ENCODE measurements at regions not wholly inside any gene's neighbourhood (a gene's known extent, or its start where the extent isn't known, plus 50 kb on each side); places are given as distances from the start of the nearest gene placed in this dataset.

- no peak overlapping the region for H3K4me3 ChIP-seq (ENCODE audit: low read depth, low read length)
- peak; percentile 47 for TF ChIP-seq CTCF (IDR thresholded peaks at IDR 0.05; ENCODE audit: insufficient read depth, low read length)
- peak; percentile 25 for DNase-seq (ENCODE audit: low read depth)
Observed at GRCh38 chr4:22237155-22237751, 278.6 kb downstream of the ADGRA3 start.

- H3K4me3 ChIP-seq (ENCODE audit: low read depth, low read length) = no peak overlapping the region
- DNase-seq (ENCODE audit: low read depth) = no peak
- TF ChIP-seq CTCF (IDR thresholded peaks at IDR 0.05; ENCODE audit: insufficient read depth, low read length) = no peak
Observed at GRCh38 chr4:22235698-22236097, 280.2 kb downstream of the ADGRA3 start.

GRCh38 chr4:22233230-22233629 lies 282.6 kb downstream of the ADGRA3 start:
- no peak overlapping the region for H3K4me3 ChIP-seq (ENCODE audit: low read depth, low read length)
- no peak for DNase-seq (ENCODE audit: low read depth)
- no peak for TF ChIP-seq CTCF (IDR thresholded peaks at IDR 0.05; ENCODE audit: insufficient read depth, low read length)

- H3K4me3 ChIP-seq (ENCODE audit: low read depth, low read length) = no peak overlapping the region
- peak; percentile 84 for DNase-seq (ENCODE audit: low read depth)
- TF ChIP-seq CTCF (IDR thresholded peaks at IDR 0.05; ENCODE audit: insufficient read depth, low read length) = no peak
Observed at GRCh38 chr4:22220965-22221364, 272.4 kb upstream of the KCNIP4 start.

- no peak for DNase-seq (ENCODE audit: low read depth)
- no peak overlapping the region for H3K4me3 ChIP-seq (ENCODE audit: low read depth, low read length)
- TF ChIP-seq CTCF (IDR thresholded peaks at IDR 0.05; ENCODE audit: insufficient read depth, low read length) = no peak
Observed at GRCh38 chr4:22217480-22217879, 268.9 kb upstream of the KCNIP4 start.

GRCh38 chr4:22216278-22216677 lies 267.7 kb upstream of the KCNIP4 start:
- DNase-seq (ENCODE audit: low read depth) = no peak
- TF ChIP-seq CTCF (IDR thresholded peaks at IDR 0.05; ENCODE audit: insufficient read depth, low read length) = no peak
- no peak overlapping the region for H3K4me3 ChIP-seq (ENCODE audit: low read depth, low read length)

- no peak overlapping the region for H3K4me3 ChIP-seq (ENCODE audit: low read depth, low read length)
- TF ChIP-seq CTCF (IDR thresholded peaks at IDR 0.05; ENCODE audit: insufficient read depth, low read length) = no peak
- DNase-seq (ENCODE audit: low read depth) = peak; percentile 22
Observed at GRCh38 chr4:22215084-22215483, 266.5 kb upstream of the KCNIP4 start.
